GM19468 (cell line): ENCODE measurements at regions not wholly inside any gene's neighbourhood (a gene's known extent, or its start where the extent isn't known, plus 50 kb on each side); places are given as distances from the start of the nearest gene placed in this dataset.
"Not testable (repeated sequence)": the region's sequence is repeated elsewhere in the genome, so short reads cannot be mapped to it uniquely, and the experiment has no call there.

Experiments used
- ATAC-seq: cut with Tn5 transposase; IDR thresholded peaks from one replicate; pipeline ENCODE4 v1.9.1; 2021; ENCODE audit warnings: mild to moderate bottlenecking, moderate library complexity, moderate number of reproducible peaks; ENCODE audit not compliant: unreplicated experiment; ENCODE audit errors: extremely low read depth

- ATAC-seq = no peak
These were observed 120.3 kb downstream of the PPIAL4G start for GRCh38 chr1:148362626-148363438.

- ATAC-seq = no peak
These were observed 120.9 kb downstream of the PPIAL4G start for GRCh38 chr1:148362216-148362611.

GRCh38 chr1:148361427-148362215, 121.5 kb downstream of the PPIAL4G start:
- ATAC-seq = not testable (repeated sequence)

- no peak for ATAC-seq
These were observed 126.1 kb downstream of the PPIAL4G start for GRCh38 chr1:148357037-148357436.

- no peak for ATAC-seq
These were observed 127.1 kb downstream of the PPIAL4G start for GRCh38 chr1:148355976-148356375.

GRCh38 chr1:148354913-148355308, 128.2 kb downstream of the PPIAL4G start:
- no peak for ATAC-seq

GRCh38 chr1:148354284-148354912, 128.7 kb downstream of the PPIAL4G start:
- ATAC-seq = no peak

- no peak for ATAC-seq
These were observed 129.4 kb downstream of the PPIAL4G start for GRCh38 chr1:148353461-148354283.

- no peak for ATAC-seq
These were observed 130.5 kb downstream of the PPIAL4G start for GRCh38 chr1:148352470-148353053.

GRCh38 chr1:148347781-148348180, 135.3 kb downstream of the PPIAL4G start:
- ATAC-seq = no peak

- ATAC-seq = not testable (repeated sequence)
These were observed 137.4 kb downstream of the PPIAL4G start for GRCh38 chr1:148345659-148346151.

- ATAC-seq = not testable (repeated sequence)
These were observed 138.5 kb downstream of the PPIAL4G start for GRCh38 chr1:148344651-148345050.

- ATAC-seq = not testable (repeated sequence)
These were observed 141.4 kb downstream of the PPIAL4G start for GRCh38 chr1:148341729-148342128.

- ATAC-seq = not testable (repeated sequence)
These were observed 146.8 kb downstream of the PPIAL4G start for GRCh38 chr1:148336121-148336918.

GRCh38 chr1:148334339-148335130, 148.6 kb downstream of the PPIAL4G start:
- ATAC-seq = no peak

- ATAC-seq = no peak
These were observed 149.2 kb downstream of the PPIAL4G start for GRCh38 chr1:148333875-148334338.

- no peak for ATAC-seq
These were observed 154.2 kb downstream of the PPIAL4G start for GRCh38 chr1:148328884-148329283.

- not testable (repeated sequence) for ATAC-seq
These were observed 158.1 kb downstream of the PPIAL4G start for GRCh38 chr1:148325031-148325430.
